ENCODE measurements at regions not wholly inside any gene's neighbourhood (a gene's known extent, or its start where the extent isn't known, plus 50 kb on each side); places are given as distances from the start of the nearest gene placed in this dataset.

DNA sequence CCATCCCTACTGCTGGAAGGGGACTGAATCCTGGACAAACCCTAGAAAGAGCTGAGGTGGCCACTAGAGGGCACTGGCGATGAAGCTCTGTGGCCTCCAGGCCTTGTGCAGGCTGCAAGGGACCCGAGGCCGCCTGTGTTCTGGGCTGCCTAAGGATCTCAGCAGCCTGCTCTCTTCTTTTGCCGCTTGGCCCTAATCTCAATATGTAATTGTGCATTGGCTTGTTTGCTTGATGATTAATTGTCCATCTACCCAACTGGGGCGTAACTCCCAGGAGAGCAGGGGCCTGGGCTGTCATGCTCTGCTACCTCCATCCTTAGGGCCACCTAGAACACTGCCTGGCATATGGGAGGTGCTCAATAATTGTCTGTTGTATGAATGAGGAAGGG is 73.8 kb downstream of the SYNE3 start:
- DNase-seq (ENCODE audit: low read depth in 3 of 3, low spot score in 1 of 3): peak; percentile 43 to 66 (median 50)

DNA sequence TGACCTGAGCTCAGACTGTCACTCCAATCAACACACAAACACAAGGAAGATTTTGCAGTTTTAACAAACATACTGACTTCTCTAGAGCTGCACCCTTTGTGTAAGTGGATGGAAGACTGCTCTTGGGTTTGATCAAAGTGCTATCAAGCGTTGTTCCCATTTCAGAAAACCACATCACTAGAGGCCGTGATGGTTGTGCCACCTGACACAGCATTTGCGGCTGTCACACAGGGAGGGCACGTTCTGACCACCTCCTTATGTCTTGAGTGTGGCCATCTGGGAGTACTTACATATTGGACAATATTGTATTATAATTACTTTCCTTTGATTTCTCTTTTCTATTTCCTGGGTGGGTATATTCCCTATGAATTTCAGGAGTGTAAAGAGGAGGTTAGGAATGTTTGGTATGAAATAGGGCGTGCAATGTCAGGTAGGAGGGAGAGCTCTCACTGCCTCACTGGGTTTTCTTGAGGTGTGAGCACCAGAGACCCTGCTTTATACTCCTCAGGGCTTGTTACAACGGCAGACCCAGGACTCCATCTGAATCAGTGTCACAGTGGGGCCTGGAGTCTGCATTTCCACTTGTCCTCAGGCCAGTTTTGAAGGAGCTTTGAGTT is 74.3 kb downstream of the SYNE3 start:
- no peak for DNase-seq (ENCODE audit: low read depth in 3 of 3, low spot score in 1 of 3)

GRCh38 chr14:95440951-95441350 is 75.5 kb downstream of the SYNE3 start:
- DNase-seq (ENCODE audit: low read depth in 3 of 3, low spot score in 1 of 3): no peak

DNA sequence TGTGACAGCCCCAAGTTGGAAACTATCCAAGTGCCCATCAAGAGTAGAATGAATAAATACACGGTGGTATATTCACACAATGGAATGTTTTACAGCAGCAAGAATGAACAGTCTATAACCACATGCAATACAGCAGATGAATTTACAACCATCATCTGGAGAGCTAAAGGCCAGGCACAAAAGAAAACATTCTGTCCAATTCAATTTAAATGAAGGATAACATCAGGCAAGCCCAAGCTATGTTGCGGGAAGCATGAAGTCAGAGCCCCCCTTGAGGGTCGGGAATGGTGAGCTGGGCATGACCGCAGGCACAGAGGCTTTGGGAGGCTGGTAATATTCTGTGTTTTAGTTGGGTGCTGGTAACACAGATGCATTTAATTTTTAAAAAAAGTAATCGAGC is 76.0 kb downstream of the SYNE3 start:
- no peak for DNase-seq (ENCODE audit: low read depth in 3 of 3, low spot score in 1 of 3)

- no peak for DNase-seq (ENCODE audit: low read depth in 3 of 3, low spot score in 1 of 3)
Observed at GRCh38 chr14:95439881-95440280, 76.6 kb downstream of the SYNE3 start.

GRCh38 chr14:95437715-95438114 is 78.7 kb downstream of the SYNE3 start:
- DNase-seq (ENCODE audit: low read depth in 3 of 3, low spot score in 1 of 3): no peak

DNA sequence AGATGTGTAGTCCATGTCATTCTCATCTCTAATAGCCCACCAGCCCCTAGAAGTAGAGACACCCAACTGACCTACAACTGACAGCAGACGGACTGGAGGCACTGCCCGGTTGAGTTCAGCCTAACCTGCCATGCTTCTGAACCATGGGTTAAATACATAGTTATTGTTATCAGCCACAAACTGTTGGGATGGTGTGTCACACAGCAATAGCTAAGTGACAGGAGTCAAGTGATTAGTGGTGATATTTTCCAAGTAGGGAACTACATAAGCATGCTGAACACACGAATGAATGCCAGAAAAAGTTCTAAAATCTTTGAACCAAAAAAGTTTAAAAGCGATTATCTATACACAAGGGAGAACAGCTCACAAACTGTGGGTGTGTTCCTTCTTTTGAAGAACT is 80.1 kb downstream of the SYNE3 start:
- no peak for DNase-seq (ENCODE audit: low read depth in 3 of 3, low spot score in 1 of 3)

DNA sequence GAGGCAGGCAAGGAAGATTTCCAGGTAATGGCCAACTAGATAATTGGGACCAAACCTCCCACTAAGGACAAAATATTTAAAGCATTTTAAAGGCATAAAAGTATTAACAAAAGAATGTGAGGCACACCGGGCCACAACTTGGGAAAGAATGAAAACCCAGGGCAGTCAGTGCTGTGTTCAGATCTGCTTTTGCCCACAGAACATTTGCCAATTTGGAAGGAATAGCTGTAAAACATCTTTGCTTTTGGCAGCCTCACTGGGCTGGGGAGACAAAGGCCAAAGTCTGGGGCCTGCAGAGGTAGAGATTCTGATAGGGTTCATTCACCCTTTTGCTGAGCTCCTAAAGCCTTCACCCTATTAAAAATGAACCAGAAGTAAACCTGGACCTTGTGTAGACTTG is 82.3 kb downstream of the SYNE3 start:
- no peak for DNase-seq (ENCODE audit: low read depth in 3 of 3, low spot score in 1 of 3)

DNA sequence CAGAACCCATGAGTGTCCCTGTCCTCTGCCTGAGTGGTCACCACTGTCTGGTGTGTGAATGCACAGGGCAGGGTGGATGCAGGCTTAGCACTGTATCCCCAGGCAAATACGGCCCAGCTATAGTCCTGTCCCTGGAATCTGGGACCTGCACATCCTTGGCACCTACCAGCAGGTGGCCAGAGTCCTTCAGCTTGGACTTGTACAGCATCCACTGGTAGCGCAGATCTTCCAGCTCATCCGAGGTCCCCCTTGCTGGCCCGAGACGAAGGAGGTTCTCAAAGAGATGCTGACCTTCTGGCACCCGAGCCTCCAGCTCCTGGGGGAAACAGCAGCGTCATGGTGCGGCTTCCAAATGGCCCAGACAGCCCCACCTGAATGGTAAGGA is 83.4 kb downstream of the SYNE3 start:
- DNase-seq (ENCODE audit: low read depth in 3 of 3, low spot score in 1 of 3): no peak

DNA sequence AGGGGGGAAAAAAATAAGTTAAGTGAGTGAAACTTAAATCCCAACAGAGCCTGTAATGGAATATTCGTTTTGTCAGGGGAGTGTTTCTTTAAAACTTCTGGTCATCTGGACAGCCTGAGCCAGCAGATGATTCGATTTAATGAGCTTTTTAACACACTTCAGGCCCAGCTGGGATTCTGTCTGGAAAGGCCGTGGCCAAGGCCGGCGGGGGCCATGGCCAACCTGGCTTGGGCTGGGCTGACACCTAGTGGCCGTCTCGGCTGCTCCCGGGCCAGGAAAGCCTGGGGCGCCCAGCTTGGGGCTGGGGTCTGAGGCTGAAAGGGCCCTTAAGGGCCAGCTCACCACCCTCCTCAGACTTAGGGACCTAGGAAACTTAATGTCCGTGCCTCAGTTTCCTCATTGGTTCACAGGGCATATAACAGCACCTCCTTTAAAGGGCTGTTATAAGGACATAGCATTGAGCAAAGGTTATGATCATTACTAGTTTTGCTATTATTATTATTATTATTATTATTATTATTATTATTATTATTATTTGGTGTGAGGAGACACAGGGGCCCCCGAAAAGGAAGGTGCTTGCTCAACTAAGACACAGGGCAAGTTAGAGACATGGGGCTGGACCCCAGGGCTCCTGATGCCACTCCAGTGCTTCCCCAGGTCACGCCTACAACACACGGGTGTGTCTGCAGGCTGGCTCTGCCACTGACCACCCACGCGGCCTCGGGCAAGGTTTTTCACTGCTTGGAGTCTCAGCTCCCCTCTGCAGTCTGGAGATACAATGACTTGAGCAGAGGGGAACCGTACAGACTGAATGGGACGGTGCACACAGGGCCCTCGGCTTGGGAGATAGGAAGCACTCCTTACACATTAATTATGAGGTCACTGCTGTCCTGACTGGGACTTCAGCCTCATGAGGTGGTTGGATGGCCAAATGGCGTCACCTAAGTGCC is 84.0 kb downstream of the SYNE3 start:
- no peak for DNase-seq (ENCODE audit: low read depth in 3 of 3, low spot score in 1 of 3)

- DNase-seq (ENCODE audit: low read depth in 3 of 3, low spot score in 1 of 3): no peak
Observed at GRCh38 chr14:95431199-95432143, 85.0 kb downstream of the SYNE3 start.

- DNase-seq (ENCODE audit: low read depth in 3 of 3, low spot score in 1 of 3): no peak
Observed at GRCh38 chr14:95428557-95428956, 87.9 kb downstream of the SYNE3 start.

GRCh38 chr14:95426116-95426475 is 90.4 kb downstream of the SYNE3 start:
- DNase-seq (ENCODE audit: low read depth in 3 of 3, low spot score in 1 of 3): no peak

- DNase-seq (ENCODE audit: low read depth in 3 of 3, low spot score in 1 of 3): no peak
Observed at GRCh38 chr14:95425369-95426115, 90.9 kb downstream of the SYNE3 start.

DNA sequence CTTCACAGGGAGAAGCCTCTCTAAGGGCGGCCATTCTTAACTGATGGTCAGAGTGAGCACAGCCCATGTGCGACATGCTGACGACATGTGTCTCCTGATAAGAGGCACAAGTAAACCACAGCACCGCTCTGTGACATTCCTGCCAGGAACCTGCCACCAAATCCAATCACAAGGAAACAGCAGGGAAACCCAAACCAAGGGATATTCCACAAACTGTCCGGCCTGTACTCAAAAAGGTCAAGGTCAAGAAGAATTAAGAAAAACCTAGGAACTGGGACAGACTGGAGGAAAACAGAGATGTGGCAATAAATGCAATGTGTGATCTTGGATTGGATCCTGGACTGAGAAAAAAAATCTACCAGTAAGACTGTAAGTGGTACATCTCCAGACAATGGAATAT is 91.9 kb downstream of the SYNE3 start:
- DNase-seq (ENCODE audit: low read depth in 3 of 3, low spot score in 1 of 3): no peak

- DNase-seq (ENCODE audit: low read depth in 3 of 3, low spot score in 1 of 3): no peak
Observed at GRCh38 chr14:95421741-95422140, 94.7 kb downstream of the SYNE3 start.

DNA sequence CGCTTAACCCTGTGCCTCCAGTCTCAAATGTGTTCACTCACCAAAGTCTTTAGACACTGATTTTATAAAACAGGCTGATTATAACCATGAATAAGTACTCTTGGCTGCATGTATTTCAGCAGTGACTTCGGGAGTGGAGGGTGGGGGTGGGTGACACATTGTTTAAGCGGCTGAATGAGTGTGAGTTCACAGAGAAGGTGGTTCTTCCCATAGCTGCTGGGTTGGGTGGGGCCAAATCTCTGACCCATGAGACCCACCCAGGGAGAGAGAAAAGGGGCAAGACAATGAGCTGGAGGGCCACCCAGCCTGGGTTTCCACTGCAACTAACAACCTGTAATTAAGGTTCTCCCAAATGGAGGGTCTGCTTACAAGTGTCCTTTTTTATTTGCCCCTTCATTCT is 96.4 kb downstream of the SYNE3 start:
- DNase-seq (ENCODE audit: low read depth in 3 of 3, low spot score in 1 of 3): no peak

DNA sequence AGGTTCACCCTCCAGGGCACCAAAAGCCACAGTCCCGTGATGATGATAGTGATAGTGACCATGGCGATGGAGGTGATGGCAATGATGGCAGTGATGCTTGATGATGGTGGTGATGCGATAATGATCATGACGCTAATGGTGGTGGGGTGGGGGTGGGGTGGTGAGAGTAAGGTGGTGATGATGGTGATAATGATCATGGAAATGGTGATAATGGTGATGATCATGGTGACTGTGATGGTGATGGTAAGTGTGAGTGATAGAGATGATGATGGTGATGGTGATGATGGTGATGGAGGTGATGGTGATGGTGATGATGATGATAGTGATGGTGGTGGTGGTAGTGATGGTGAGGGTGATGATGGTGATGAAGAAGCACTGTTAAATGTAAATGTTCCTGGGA is 96.9 kb downstream of the SYNE3 start:
- DNase-seq (ENCODE audit: low read depth in 3 of 3, low spot score in 1 of 3): no peak

GRCh38 chr14:95418858-95419257 is 97.6 kb downstream of the SYNE3 start:
- DNase-seq (ENCODE audit: low read depth in 3 of 3, low spot score in 1 of 3): no peak

DNA sequence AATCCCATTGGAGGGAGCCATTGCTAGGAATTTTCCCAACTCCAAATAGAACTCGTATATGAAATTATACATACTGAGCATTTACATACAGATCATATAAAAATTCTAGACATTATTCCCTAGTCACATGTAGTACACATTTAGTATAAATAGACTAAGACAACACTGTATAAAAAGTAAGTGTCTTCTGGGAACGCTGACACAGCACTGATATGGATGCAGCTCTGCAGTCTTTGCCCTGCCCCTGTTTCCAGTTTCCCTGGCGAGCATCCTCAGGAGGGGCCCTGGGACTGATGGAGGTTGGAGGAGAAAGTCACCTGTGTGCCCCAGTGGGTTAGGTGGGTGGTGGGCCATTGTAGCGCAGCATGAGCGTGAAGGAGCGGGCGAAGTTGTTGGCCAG is 97.8 kb upstream of the CLMN start:
- no peak for DNase-seq (ENCODE audit: low read depth in 3 of 3, low spot score in 1 of 3)

DNA sequence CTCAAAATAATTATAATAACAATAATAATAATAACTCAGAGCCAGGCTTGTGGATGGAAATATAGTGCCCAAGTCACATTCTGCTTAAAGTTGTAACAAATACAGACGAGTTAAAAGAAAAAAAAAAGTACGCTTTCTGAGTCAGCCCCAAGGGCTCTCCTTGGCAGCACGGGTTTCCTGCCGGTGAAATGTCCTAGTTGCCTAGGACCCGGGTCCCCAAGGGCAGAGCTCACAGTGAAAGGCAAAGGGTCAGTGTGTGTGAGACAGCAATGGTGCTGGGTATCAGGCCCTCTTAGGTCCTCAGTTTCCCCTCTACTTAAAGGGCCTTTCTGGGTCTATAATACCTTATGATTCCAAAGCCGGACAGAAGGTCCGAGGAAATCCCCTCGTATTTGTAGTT is 96.3 kb upstream of the CLMN start:
- DNase-seq (ENCODE audit: low read depth in 3 of 3, low spot score in 1 of 3): no peak

Measured in stimulated activated CD4-positive, alpha-beta T cell treated with anti-CD3 and anti-CD28 coated beads, TNF-alpha, amount 100 ng/mL, for 1 hour (primary cell).